Neural crest cell (in vitro differentiated cells): ENCODE measurements at regions not wholly inside any gene's neighbourhood (a gene's known extent, or its start where the extent isn't known, plus 50 kb on each side); places are given as distances from the start of the nearest gene placed in this dataset.

ENCODE experiments used
- DNase-seq: peaks from one replicate; pipeline ENCODE4 v3.0.0; 2021; ENCODE audit warnings: low read depth, mixed read lengths, low spot score
- H3K27ac Mint-ChIP-seq: one replicate; pipeline ENCODE4 v1.8.0; 2021; ENCODE audit warnings: mild to moderate bottlenecking, mixed read lengths; ENCODE audit not compliant: unreplicated experiment
- H3K27me3 Mint-ChIP-seq: 2 replicates; pipeline ENCODE4 v1.8.0; 2021; ENCODE audit warnings: low read depth, mild to moderate bottlenecking, mixed read lengths
- H3K36me3 Mint-ChIP-seq: 2 replicates; pipeline ENCODE4 v1.8.0; 2021; ENCODE audit warnings: low read depth, mild to moderate bottlenecking, mixed read lengths
- H3K4me1 Mint-ChIP-seq: 2 replicates; pipeline ENCODE4 v1.8.0; 2021; ENCODE audit warnings: mixed read lengths
- H3K4me3 Mint-ChIP-seq: one replicate; pipeline ENCODE4 v1.8.0; 2021; ENCODE audit warnings: mild to moderate bottlenecking, mixed read lengths
- H3K9me3 Mint-ChIP-seq: 2 replicates; pipeline ENCODE4 v1.8.0; 2021; ENCODE audit warnings: mixed read lengths
- TF ChIP-seq, protein P1 (sequence below): fragments of 200-600 bp; sonication (generic); conservative IDR thresholded peaks from 2 replicates; pipeline ENCODE4 v1.5.0; 2021; ENCODE audit warnings: antibody characterized with exemption, mild to moderate bottlenecking

DNA sequence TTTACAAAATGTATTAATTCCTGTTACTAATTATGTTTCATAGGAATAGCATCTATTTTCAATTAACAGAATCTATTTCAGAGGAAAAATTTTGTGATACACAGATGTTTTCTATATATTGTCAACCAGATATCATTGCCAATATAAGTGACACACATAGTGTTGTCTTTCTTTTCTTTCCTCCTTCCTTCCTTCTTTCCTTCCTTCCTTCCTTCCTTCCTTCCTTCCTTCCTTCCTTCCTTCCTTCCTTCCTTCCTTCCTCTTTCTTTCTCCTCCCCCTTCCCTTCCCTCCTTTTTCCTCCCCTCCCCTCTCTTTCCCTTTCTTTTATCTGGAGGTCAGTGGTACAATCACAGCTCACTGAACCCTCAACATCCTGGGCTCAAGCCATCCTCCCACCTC lies 146.5 kb upstream of the DSEL start:
- peaks cover 9% of the 10 kb centered on the region for H3K4me1 Mint-ChIP-seq
- H3K27ac Mint-ChIP-seq, result no peak overlapping the region
- no peak for DNase-seq
- TF ChIP-seq, protein P1, sequence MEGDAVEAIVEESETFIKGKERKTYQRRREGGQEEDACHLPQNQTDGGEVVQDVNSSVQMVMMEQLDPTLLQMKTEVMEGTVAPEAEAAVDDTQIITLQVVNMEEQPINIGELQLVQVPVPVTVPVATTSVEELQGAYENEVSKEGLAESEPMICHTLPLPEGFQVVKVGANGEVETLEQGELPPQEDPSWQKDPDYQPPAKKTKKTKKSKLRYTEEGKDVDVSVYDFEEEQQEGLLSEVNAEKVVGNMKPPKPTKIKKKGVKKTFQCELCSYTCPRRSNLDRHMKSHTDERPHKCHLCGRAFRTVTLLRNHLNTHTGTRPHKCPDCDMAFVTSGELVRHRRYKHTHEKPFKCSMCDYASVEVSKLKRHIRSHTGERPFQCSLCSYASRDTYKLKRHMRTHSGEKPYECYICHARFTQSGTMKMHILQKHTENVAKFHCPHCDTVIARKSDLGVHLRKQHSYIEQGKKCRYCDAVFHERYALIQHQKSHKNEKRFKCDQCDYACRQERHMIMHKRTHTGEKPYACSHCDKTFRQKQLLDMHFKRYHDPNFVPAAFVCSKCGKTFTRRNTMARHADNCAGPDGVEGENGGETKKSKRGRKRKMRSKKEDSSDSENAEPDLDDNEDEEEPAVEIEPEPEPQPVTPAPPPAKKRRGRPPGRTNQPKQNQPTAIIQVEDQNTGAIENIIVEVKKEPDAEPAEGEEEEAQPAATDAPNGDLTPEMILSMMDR, result no peak
- H3K36me3 Mint-ChIP-seq, result no peaks in the 10 kb centered on the region
- no peaks in the 10 kb centered on the region for H3K27me3 Mint-ChIP-seq
- no peak overlapping the region for H3K4me3 Mint-ChIP-seq
- H3K9me3 Mint-ChIP-seq, result peaks cover 2% of the 10 kb centered on the region

DNA sequence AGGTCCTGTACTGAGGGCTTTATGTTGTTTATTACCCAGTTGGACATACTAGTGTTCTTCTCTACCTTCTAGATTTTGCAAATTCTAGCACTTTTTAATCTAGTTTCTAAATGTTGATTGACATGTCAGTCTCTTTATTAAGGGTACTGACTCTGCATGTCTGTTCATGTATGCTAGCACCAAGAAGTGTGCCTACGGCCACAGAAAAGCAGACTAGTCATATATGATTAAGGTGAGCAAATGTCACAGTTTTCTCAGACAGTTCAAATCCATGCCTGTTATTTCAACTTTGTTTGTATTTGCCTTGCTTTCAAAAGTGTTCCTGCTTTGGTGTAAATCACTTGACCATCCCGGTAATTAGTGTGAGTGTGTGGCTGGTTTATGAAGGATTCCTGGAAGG lies 145.0 kb upstream of the DSEL start:
- Mint-ChIP-seq H3K4me3 (no peak overlapping the region), H3K27ac (no peak overlapping the region), H3K27me3 (no peaks in the 10 kb centered on the region), H3K36me3 (no peaks in the 10 kb centered on the region), H3K4me1 (peaks cover 8% of the 10 kb centered on the region), H3K9me3 (peaks cover 2% of the 10 kb centered on the region)
- TF ChIP-seq, protein P1, result no peak
- no peak for DNase-seq

DNA sequence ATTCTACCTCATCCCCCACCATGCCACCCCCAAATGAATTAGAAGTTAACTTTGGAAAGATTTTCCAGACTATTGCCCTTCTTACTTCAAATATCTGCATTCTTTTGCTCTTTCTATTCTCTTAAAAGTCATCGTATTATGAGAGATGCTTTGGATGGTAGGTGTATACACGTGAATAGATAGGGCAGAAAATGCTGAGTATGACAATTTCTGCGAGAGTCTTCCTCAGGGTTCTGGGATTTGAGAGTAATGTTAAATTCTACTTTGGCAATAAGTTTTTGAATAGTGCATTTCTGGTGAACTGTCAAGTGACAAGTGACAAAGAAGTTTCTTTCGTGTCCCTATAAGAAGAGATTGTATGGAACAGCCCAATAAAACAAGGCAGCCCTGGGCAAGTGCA lies 137.6 kb upstream of the DSEL start:
- no peak overlapping the region for H3K27ac Mint-ChIP-seq
- H3K36me3 Mint-ChIP-seq, result no peaks in the 10 kb centered on the region
- H3K27me3 Mint-ChIP-seq, result no peaks in the 10 kb centered on the region
- H3K4me1 Mint-ChIP-seq, result peaks cover 11% of the 10 kb centered on the region
- H3K9me3 Mint-ChIP-seq, result no peaks in the 10 kb centered on the region
- TF ChIP-seq, protein P1, result no peak
- DNase-seq, result no peak
- no peak overlapping the region for H3K4me3 Mint-ChIP-seq

GRCh38 chr18:67652288-67652687 lies 135.8 kb upstream of the DSEL start:
- no peak overlapping the region for H3K27ac Mint-ChIP-seq
- H3K36me3 Mint-ChIP-seq, result no peaks in the 10 kb centered on the region
- H3K4me3 Mint-ChIP-seq, result no peak overlapping the region
- TF ChIP-seq, protein P1, result no peak
- H3K4me1 Mint-ChIP-seq, result peaks cover 11% of the 10 kb centered on the region
- H3K27me3 Mint-ChIP-seq, result no peaks in the 10 kb centered on the region
- H3K9me3 Mint-ChIP-seq, result no peaks in the 10 kb centered on the region
- DNase-seq, result no peak

DNA sequence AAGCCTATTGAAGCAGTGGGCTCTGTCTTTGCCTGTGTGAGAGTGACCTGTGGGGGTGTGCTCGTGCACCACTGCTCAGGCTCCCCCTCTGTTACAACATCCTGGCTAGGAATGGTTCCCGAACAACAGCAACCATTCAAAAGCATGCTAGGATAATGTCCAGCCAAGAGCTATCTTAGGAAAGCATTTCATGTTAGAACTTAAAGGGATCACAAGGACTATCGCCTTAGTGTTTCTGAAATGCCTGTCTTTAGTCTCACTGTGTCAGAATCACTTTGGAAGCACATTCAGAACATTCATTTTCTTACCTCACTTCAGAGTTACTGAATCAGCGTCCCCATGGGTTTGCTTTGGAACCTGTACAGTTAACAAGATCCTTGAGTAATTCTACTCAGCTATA lies 134.9 kb upstream of the DSEL start:
- no peak for DNase-seq
- Mint-ChIP-seq H3K4me3 (no peak overlapping the region), H3K27me3 (no peaks in the 10 kb centered on the region), H3K9me3 (no peaks in the 10 kb centered on the region), H3K4me1 (peaks cover 11% of the 10 kb centered on the region), H3K36me3 (no peaks in the 10 kb centered on the region), H3K27ac (no peak overlapping the region)
- TF ChIP-seq, protein P1, result no peak
